IMR-90 (cell line): ENCODE measurements at regions not wholly inside any gene's neighbourhood (a gene's known extent, or its start where the extent isn't known, plus 50 kb on each side); places are given as distances from the start of the nearest gene placed in this dataset.

Source experiments
- ATAC-seq: fragments of 200-7000 bp; cut with Tn5 transposase; 2 replicates; pipeline ENCODE4 v1.9.1; 2020; ENCODE audit warnings: low read depth, mild to moderate bottlenecking, moderate library complexity
- BruUV-seq: library from RNA; stranded (reverse); fragments of 400-500 nt; replicated peaks from 2 replicates; lab custom pipeline; 2021; lab: Mats Ljungman, UMichigan
- CTCF ChIA-PET: fragments of 300-600 bp; formaldehyde crosslinking; extraction: SDS; loops from one replicate; lab custom pipeline; 2021; ENCODE audit warnings: antibody characterized with exemption; lab: Yijun Ruan, JAX
- POLR2A ChIA-PET: fragments of 300-600 bp; sonication (Branson Sonifier 250); formaldehyde crosslinking; loops from one replicate; lab custom pipeline; 2022; ENCODE audit warnings: antibody characterized with exemption; ENCODE audit not compliant: unreplicated experiment; lab: Charles Lee
- DNase-seq: peaks from one replicate; pipeline ENCODE4 v3.0.0; 2013
- H2AFZ ChIP-seq: replicated peaks from 2 replicates; pipeline ENCODE3; 2013; ENCODE audit warnings: low read length, mild to moderate bottlenecking; ENCODE audit not compliant: poor library complexity
- H2AK5ac ChIP-seq: 2 replicates; pipeline ENCODE4 v1.6.1; 2013; ENCODE audit warnings: low read depth, low read length, inconsistent platforms
- H2AK9ac ChIP-seq: replicated peaks from 2 replicates; pipeline ENCODE3; 2013; ENCODE audit warnings: mild to moderate bottlenecking, low read depth, low read length, moderate library complexity; ENCODE audit not compliant: poor library complexity
- H2BK120ac ChIP-seq: 2 replicates; pipeline ENCODE4 v1.6.1; 2013; ENCODE audit warnings: low read depth, low read length, inconsistent platforms
- H2BK15ac ChIP-seq: 3 replicates; pipeline ENCODE4 v1.6.1; 2013; ENCODE audit warnings: low read depth, low read length, inconsistent platforms
- H2BK20ac ChIP-seq: 2 replicates; pipeline ENCODE4 v1.6.1; 2013; ENCODE audit warnings: low read depth, mild to moderate bottlenecking, inconsistent platforms, low read length, moderate library complexity
- H2BK5ac ChIP-seq: 2 replicates; pipeline ENCODE4 v1.6.1; 2013; ENCODE audit warnings: mild to moderate bottlenecking, low read depth, low read length, inconsistent platforms; ENCODE audit not compliant: poor library complexity, severe bottlenecking
- H3K14ac ChIP-seq: replicated peaks from 2 replicates; pipeline ENCODE4 v1.6.1; 2013; ENCODE audit warnings: low read depth, low read length, inconsistent platforms
- H3K18ac ChIP-seq: 2 replicates; pipeline ENCODE4 v1.6.1; 2013; ENCODE audit warnings: low read depth, low read length, control low read depth
- H3K23ac ChIP-seq: 2 replicates; pipeline ENCODE4 v1.6.1; 2013; ENCODE audit warnings: low read depth, low read length, inconsistent platforms
- H3K27ac ChIP-seq: 2 replicates; pipeline ENCODE4 v1.5.1; 2013; ENCODE audit warnings: mild to moderate bottlenecking, control low read depth, low read length; ENCODE audit not compliant: insufficient read depth
- H3K27me3 ChIP-seq: 2 replicates; pipeline ENCODE4 v1.6.1; 2013; ENCODE audit warnings: low read length; ENCODE audit not compliant: control insufficient read depth, insufficient read depth
- H3K36me3 ChIP-seq: 2 replicates; pipeline ENCODE4 v1.6.1; 2013; ENCODE audit warnings: low read length, mixed read lengths; ENCODE audit not compliant: control insufficient read depth, insufficient read depth
- H3K4ac ChIP-seq: 2 replicates; pipeline ENCODE4 v1.6.1; 2013; ENCODE audit warnings: low read depth, low read length, inconsistent platforms
- H3K4me1 ChIP-seq: 2 replicates; pipeline ENCODE4 v1.6.1; 2013; ENCODE audit warnings: low read length, mixed read lengths; ENCODE audit not compliant: control insufficient read depth, insufficient read depth
- H3K4me2 ChIP-seq: 2 replicates; pipeline ENCODE4 v1.6.1; 2013; ENCODE audit warnings: low read depth, mild to moderate bottlenecking, control low read depth, low read length, moderate library complexity
- H3K4me3 ChIP-seq: 2 replicates; pipeline ENCODE4 v1.5.1; 2013; ENCODE audit warnings: low read depth, mild to moderate bottlenecking, control low read depth, low read length, moderate library complexity; ENCODE audit not compliant: insufficient read depth
- H3K56ac ChIP-seq: 2 replicates; pipeline ENCODE4 v1.6.1; 2013; ENCODE audit warnings: low read length, inconsistent platforms; ENCODE audit not compliant: insufficient read depth; ENCODE audit errors: extremely low read depth
- H3K79me1 ChIP-seq, 2 experiments: 2 replicates each; pipeline ENCODE4 v1.6.1; 2013; ENCODE audit warnings: low read length in 2 of 2, inconsistent platforms in 1 of 2, low read depth in 1 of 2
- H3K9ac ChIP-seq: 2 replicates; pipeline ENCODE4 v1.6.1; 2013; ENCODE audit warnings: low read depth, low read length, control low read depth
- H3K9me1 ChIP-seq: 2 replicates; pipeline ENCODE4 v1.6.1; 2013; ENCODE audit warnings: low read length, inconsistent platforms; ENCODE audit not compliant: insufficient read depth
- H3K9me3 ChIP-seq: 2 replicates; pipeline ENCODE4 v1.6.1; 2013; ENCODE audit warnings: low read length; ENCODE audit not compliant: control insufficient read depth, insufficient read depth
- H4K20me1 ChIP-seq: 2 replicates; pipeline ENCODE4 v1.6.1; 2013; ENCODE audit warnings: low read length, inconsistent platforms; ENCODE audit not compliant: insufficient read depth
- H4K5ac ChIP-seq: 2 replicates; pipeline ENCODE4 v1.6.1; 2013; ENCODE audit warnings: mild to moderate bottlenecking, low read depth, low read length, control low read depth
- H4K8ac ChIP-seq, 2 experiments: 2 replicates each; pipeline ENCODE4 v1.6.1; 2013; ENCODE audit warnings: low read depth in 2 of 2, low read length in 2 of 2, control low read depth in 1 of 2, inconsistent platforms in 1 of 2
- H4K91ac ChIP-seq: 2 replicates; pipeline ENCODE4 v1.6.1; 2013; ENCODE audit warnings: low read depth, low read length, inconsistent platforms; ENCODE audit not compliant: insufficient read depth
- BHLHE40 ChIP-seq: fragments of 150-350 bp; IDR thresholded peaks from 2 replicates; pipeline ENCODE4 v1.6.1; 2016; ENCODE audit warnings: mild to moderate bottlenecking, low read depth, low read length
- CEBPB ChIP-seq: IDR thresholded peaks from 2 replicates; pipeline ENCODE4 v1.6.1; 2012; ENCODE audit warnings: low read depth, low read length, improper control_type of control experiment
- CHD1 ChIP-seq: IDR thresholded peaks from 2 replicates; pipeline ENCODE4 v1.6.1; 2012; ENCODE audit warnings: low read depth, low read length, improper control_type of control experiment
- FOS ChIP-seq: fragments of 150-350 bp; IDR thresholded peaks from 2 replicates; pipeline ENCODE4 v1.6.1; 2016; ENCODE audit warnings: low read depth, low read length
- MAFK ChIP-seq: IDR thresholded peaks from 2 replicates; pipeline ENCODE4 v1.6.1; 2012; ENCODE audit warnings: low read depth, low read length, improper control_type of control experiment
- MAZ ChIP-seq: IDR thresholded peaks from 2 replicates; pipeline ENCODE4 v1.6.1; 2012; ENCODE audit warnings: low read depth, mild to moderate bottlenecking, low read length, improper control_type of control experiment, moderate library complexity, borderline replicate concordance
- MXI1 ChIP-seq: IDR thresholded peaks from 2 replicates; pipeline ENCODE4 v1.6.1; 2012; ENCODE audit warnings: low read depth, mild to moderate bottlenecking, low read length, moderate library complexity, borderline replicate concordance
- NFE2L2 ChIP-seq: fragments of 150-350 bp; IDR thresholded peaks from 2 replicates; pipeline ENCODE4 v1.6.1; 2016; ENCODE audit warnings: low read depth, mild to moderate bottlenecking, low read length
- POLR2A ChIP-seq: IDR thresholded peaks from 2 replicates; pipeline ENCODE4 v1.6.1; 2012; ENCODE audit warnings: mild to moderate bottlenecking, low read depth, low read length
- RAD21 ChIP-seq: IDR thresholded peaks from 2 replicates; pipeline ENCODE4 v1.6.1; 2012; ENCODE audit warnings: low read length, improper control_type of control experiment
- RCOR1 ChIP-seq: IDR thresholded peaks from 2 replicates; pipeline ENCODE4 v1.6.1; 2012; ENCODE audit warnings: mild to moderate bottlenecking, low read length, improper control_type of control experiment; ENCODE audit not compliant: insufficient replicate concordance
- RFX5 ChIP-seq: IDR thresholded peaks from 2 replicates; pipeline ENCODE4 v1.8.0; 2012; ENCODE audit warnings: low read depth, mild to moderate bottlenecking, low read length, moderate library complexity
- SMC3 ChIP-seq: fragments of 150-350 bp; IDR thresholded peaks from 2 replicates; pipeline ENCODE4 v1.6.1; 2016; ENCODE audit warnings: low read depth, mild to moderate bottlenecking, antibody characterized with exemption, low read length, moderate library complexity
- dilution Hi-C: fragments of 300-500 bp; cut with HindIII; formaldehyde crosslinking; loops from one replicate; pipeline ENCODE4 v1.14.3; 2018; ENCODE audit warnings: low sequenced_read_pairs; ENCODE audit not compliant: unreplicated experiment
- in situ Hi-C: fragments of 300-500 bp; cut with MboI; formaldehyde crosslinking; loops from 3 replicates; pipeline ENCODE4 v1.14.3; 2019; ENCODE audit warnings: low sequenced_read_pairs, inconsistent platforms, mixed read lengths
- intact Hi-C: fragments of 100-400 bp; cut with micrococcal nuclease; formaldehyde crosslinking; loops from 2 replicates; pipeline ENCODE4 v1.10.0; 2022
- TF ChIP-seq, protein P1 (sequence below): conservative IDR thresholded peaks from 2 replicates; pipeline ENCODE4 v1.5.1; 2012; ENCODE audit warnings: mild to moderate bottlenecking, low read depth, low read length, improper control_type of control experiment
- TF ChIP-seq, protein P2 (sequence below): fragments of 150-350 bp; IDR thresholded peaks from 2 replicates; pipeline ENCODE4 v1.6.1; 2017; ENCODE audit warnings: mild to moderate bottlenecking, antibody characterized with exemption, low read length, low read depth
- TF ChIP-seq, protein P3 (sequence below): fragments of 150-350 bp; IDR thresholded peaks from 2 replicates; pipeline ENCODE4 v1.6.1; 2016; ENCODE audit warnings: low read depth, mild to moderate bottlenecking, low read length, moderate library complexity, borderline replicate concordance

DNA sequence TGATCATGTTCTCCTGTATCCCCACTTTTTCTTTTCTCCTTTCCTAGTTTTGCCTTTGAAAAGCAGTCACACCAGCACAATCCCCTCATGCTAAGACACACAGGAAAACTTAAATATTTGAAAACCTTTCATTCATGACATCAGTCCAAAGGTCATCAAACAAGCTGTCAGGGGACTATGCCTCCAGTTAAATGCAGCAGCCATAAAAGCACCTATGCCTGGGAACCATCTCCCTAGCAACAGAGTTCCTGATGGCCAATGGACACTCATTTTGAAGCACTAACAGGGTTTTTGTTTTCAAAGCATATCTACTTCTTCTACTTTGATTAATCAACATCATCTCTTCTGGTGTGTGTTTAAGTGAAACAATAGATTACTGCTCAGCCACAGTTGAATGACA lies 286.4 kb upstream of the PARD3B start:
- no peak overlapping the region for H3K27ac ChIP-seq
- POLR2A ChIA-PET = no interaction called here
- TF ChIP-seq POLR2A (no peak), CEBPB (no peak), CHD1 (no peak), NFE2L2 (no peak), BHLHE40 (no peak), RAD21 (no peak), MAZ (no peak), MXI1 (no peak), MAFK (no peak), RCOR1 (no peak), SMC3 (no peak), RFX5 (no peak), FOS (no peak)
- TF ChIP-seq, protein P1, sequence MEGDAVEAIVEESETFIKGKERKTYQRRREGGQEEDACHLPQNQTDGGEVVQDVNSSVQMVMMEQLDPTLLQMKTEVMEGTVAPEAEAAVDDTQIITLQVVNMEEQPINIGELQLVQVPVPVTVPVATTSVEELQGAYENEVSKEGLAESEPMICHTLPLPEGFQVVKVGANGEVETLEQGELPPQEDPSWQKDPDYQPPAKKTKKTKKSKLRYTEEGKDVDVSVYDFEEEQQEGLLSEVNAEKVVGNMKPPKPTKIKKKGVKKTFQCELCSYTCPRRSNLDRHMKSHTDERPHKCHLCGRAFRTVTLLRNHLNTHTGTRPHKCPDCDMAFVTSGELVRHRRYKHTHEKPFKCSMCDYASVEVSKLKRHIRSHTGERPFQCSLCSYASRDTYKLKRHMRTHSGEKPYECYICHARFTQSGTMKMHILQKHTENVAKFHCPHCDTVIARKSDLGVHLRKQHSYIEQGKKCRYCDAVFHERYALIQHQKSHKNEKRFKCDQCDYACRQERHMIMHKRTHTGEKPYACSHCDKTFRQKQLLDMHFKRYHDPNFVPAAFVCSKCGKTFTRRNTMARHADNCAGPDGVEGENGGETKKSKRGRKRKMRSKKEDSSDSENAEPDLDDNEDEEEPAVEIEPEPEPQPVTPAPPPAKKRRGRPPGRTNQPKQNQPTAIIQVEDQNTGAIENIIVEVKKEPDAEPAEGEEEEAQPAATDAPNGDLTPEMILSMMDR = no peak
- TF ChIP-seq, protein P2, sequence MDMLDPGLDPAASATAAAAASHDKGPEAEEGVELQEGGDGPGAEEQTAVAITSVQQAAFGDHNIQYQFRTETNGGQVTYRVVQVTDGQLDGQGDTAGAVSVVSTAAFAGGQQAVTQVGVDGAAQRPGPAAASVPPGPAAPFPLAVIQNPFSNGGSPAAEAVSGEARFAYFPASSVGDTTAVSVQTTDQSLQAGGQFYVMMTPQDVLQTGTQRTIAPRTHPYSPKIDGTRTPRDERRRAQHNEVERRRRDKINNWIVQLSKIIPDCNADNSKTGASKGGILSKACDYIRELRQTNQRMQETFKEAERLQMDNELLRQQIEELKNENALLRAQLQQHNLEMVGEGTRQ = no peak
- TF ChIP-seq, protein P3, sequence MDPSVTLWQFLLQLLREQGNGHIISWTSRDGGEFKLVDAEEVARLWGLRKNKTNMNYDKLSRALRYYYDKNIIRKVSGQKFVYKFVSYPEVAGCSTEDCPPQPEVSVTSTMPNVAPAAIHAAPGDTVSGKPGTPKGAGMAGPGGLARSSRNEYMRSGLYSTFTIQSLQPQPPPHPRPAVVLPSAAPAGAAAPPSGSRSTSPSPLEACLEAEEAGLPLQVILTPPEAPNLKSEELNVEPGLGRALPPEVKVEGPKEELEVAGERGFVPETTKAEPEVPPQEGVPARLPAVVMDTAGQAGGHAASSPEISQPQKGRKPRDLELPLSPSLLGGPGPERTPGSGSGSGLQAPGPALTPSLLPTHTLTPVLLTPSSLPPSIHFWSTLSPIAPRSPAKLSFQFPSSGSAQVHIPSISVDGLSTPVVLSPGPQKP = no peak

More for the DNA sequence above, 286.4 kb upstream of the PARD3B start:
- intact Hi-C loops = no loop called here
- Histone ChIP-seq H3K36me3 (no peaks in the 10 kb centered on the region), H3K4me1 (peaks cover 3% of the 10 kb centered on the region; the same call in 1 of the 2 replicates), H4K20me1 (no peaks in the 10 kb centered on the region), H4K91ac (no peak overlapping the region), H3K9me3 (no peaks in the 10 kb centered on the region), H3K4me2 (no peak overlapping the region), H2BK120ac (no peak overlapping the region), H2AFZ (no peak overlapping the region), H3K79me1 (no peaks in the 10 kb centered on the region), H3K23ac (no peak overlapping the region), H4K5ac (no peak overlapping the region), H3K14ac (no peak overlapping the region), H2AK9ac (no peak overlapping the region), H2BK5ac (no peak overlapping the region), H3K9ac (no peak overlapping the region), H3K18ac (no peak overlapping the region), H4K8ac (no peak overlapping the region), H2BK20ac (no peak overlapping the region), H3K56ac (no peak overlapping the region), H2AK5ac (no peak overlapping the region), H3K4me3 (no peak overlapping the region), H2BK15ac (no peak overlapping the region), H3K9me1 (no peaks in the 10 kb centered on the region), H3K27me3 (peaks cover 4% of the 10 kb centered on the region), H3K4ac (no peak overlapping the region)
- DNase-seq = no peak
- ATAC-seq = no peak
- dilution Hi-C loops = no loop called here
- CTCF ChIA-PET = interaction anchor here (0.7 to 0.8 kb wide), 2 partner anchors 25 to 37 kb away, joined by 3 read pairs; no protein-coding TSS in a partner anchor
- BruUV-seq = no TSS peak
- in situ Hi-C loops = loop anchor here (25.0 kb wide), 1 partner anchor 1653 kb away; no protein-coding TSS in a partner anchor
